ENCODE measurements at regions not wholly inside any gene's neighbourhood (a gene's known extent, or its start where the extent isn't known, plus 50 kb on each side); places are given as distances from the start of the nearest gene placed in this dataset.

GRCh38 chr5:124868676-124869075 lies 122.2 kb upstream of the ZNF608 start:
- TF ChIP-seq CTCF (IDR thresholded peaks at IDR 0.05) (no peak), POLR2AphosphoS5 (IDR thresholded peaks at IDR 0.05; ENCODE audit: low read depth, low read length) (no peak)
